GM12878 (cell line): ENCODE measurements at regions not wholly inside any gene's neighbourhood (a gene's known extent, or its start where the extent isn't known, plus 50 kb on each side); places are given as distances from the start of the nearest gene placed in this dataset.

Experiments
- ATAC-seq: fragments of 200-7000 bp; cut with Tn5 transposase; 3 replicates; pipeline ENCODE4 v1.9.1; 2020; ENCODE audit warnings: mild to moderate bottlenecking, moderate library complexity
- BruUV-seq: library from RNA; stranded (reverse); fragments of 400-500 nt; replicated peaks from 2 replicates; lab custom pipeline; 2021; lab: Mats Ljungman, UMichigan
- CTCF ChIA-PET: fragments of 300-600 bp; sonication (Branson Sonifier 250); formaldehyde crosslinking; extraction: SDS; loops from one replicate; lab custom pipeline; 2021; ENCODE audit warnings: inconsistent platforms; lab: Yijun Ruan, JAX
- POLR2A ChIA-PET: fragments of 350-600 bp; formaldehyde crosslinking; extraction: SDS; loops from one replicate; lab custom pipeline; 2021; ENCODE audit warnings: inconsistent platforms; lab: Charles Lee
- RAD21 ChIA-PET: fragments of 300-600 bp; sonication (Branson Sonifier 250); formaldehyde crosslinking; loops from one replicate; lab custom pipeline; 2023; ENCODE audit warnings: antibody characterized with exemption; ENCODE audit not compliant: unreplicated experiment; lab: Charles Lee
- SMC1A ChIA-PET: fragments of 300-600 bp; sonication (Branson Sonifier 250); formaldehyde crosslinking; loops from one replicate; lab custom pipeline; 2023; ENCODE audit not compliant: unreplicated experiment, uncharacterized antibody; lab: Charles Lee
- DNase-seq: peaks from one replicate; pipeline ENCODE4 v3.0.0-alpha.2; 2011; ENCODE audit warnings: low read depth, low spot score
- FAIRE-seq: peaks from 3 replicates; lab custom pipeline; 2011; peaks lifted over from hg19 to GRCh38; lab: Jason Lieb, UNC
- H2AFZ ChIP-seq: 2 replicates; pipeline ENCODE4 v1.6.0; 2011; ENCODE audit warnings: low read depth, low read length, control low read depth; ENCODE audit not compliant: control insufficient read depth
- H3K27ac ChIP-seq: 2 replicates; pipeline ENCODE4 v1.5.1; 2011; ENCODE audit warnings: control low read depth; ENCODE audit not compliant: control insufficient read depth, insufficient read depth
- H3K27me3 ChIP-seq, 2 experiments: replicated peaks in 1 of 2; 2 replicates each; pipeline versions ENCODE4 v1.6.0 to v1.6.1; 2011; ENCODE audit warnings: low read length in 1 of 2; ENCODE audit not compliant: control insufficient read depth in 2 of 2, insufficient read depth in 2 of 2
- H3K36me3 ChIP-seq, 2 experiments: 2 replicates each; pipeline ENCODE4 v1.5.1; 2011; ENCODE audit warnings: low read length in 1 of 2; ENCODE audit not compliant: control insufficient read depth in 2 of 2, insufficient read depth in 2 of 2
- H3K4me1 ChIP-seq: 2 replicates; pipeline ENCODE4 v1.6.1; 2011; ENCODE audit warnings: mild to moderate bottlenecking, low read length, moderate library complexity, mixed read lengths; ENCODE audit not compliant: control insufficient read depth, insufficient read depth
- H3K4me2 ChIP-seq: 2 replicates; pipeline ENCODE4 v1.6.0; 2011; ENCODE audit warnings: control low read depth; ENCODE audit not compliant: control insufficient read depth, insufficient read depth
- H3K4me3 ChIP-seq: fragments of 200-600 bp; sonication (generic); 2 replicates; pipeline ENCODE4 v1.5.1; 2016
- H3K79me2 ChIP-seq: 2 replicates; pipeline ENCODE4 v1.6.0; 2011; ENCODE audit warnings: low read length; ENCODE audit not compliant: control insufficient read depth, insufficient read depth
- H3K9ac ChIP-seq: 2 replicates; pipeline ENCODE4 v1.8.0; 2011; ENCODE audit warnings: low read length, control low read depth, mixed read lengths; ENCODE audit not compliant: control insufficient read depth, insufficient read depth
- H3K9me3 ChIP-seq: replicated peaks from 3 replicates; pipeline ENCODE4 v1.5.1; 2011; ENCODE audit warnings: mild to moderate bottlenecking, low read length; ENCODE audit not compliant: control insufficient read depth, insufficient read depth
- H4K20me1 ChIP-seq: 2 replicates; pipeline ENCODE4 v1.6.0; 2011; ENCODE audit not compliant: control insufficient read depth, insufficient read depth
- ATF2 ChIP-seq: IDR thresholded peaks from 2 replicates; pipeline ENCODE4 v1.6.1; 2012; ENCODE audit warnings: low read length, inconsistent platforms
- CTCF ChIP-seq, 3 experiments: IDR thresholded peaks in 2 of 3; conservative IDR thresholded peaks in 1 of 3; 2 replicates each; pipeline ENCODE4 v1.5.1; 2011; ENCODE audit warnings: low read depth in 3 of 3, low read length in 3 of 3, mild to moderate bottlenecking in 3 of 3, control low read depth in 2 of 3, moderate library complexity in 2 of 3, inconsistent platforms in 1 of 3, mixed read lengths in 1 of 3; ENCODE audit not compliant: control insufficient read depth in 2 of 3, insufficient read depth in 1 of 3; ENCODE audit errors: extremely low read depth in 1 of 3
- EED ChIP-seq: sonication (generic); IDR thresholded peaks from 2 replicates; pipeline ENCODE4 v1.6.1; 2016; ENCODE audit warnings: antibody characterized with exemption, low read depth
- ELK1 ChIP-seq: IDR thresholded peaks from 2 replicates; pipeline ENCODE4 v1.6.1; 2012; ENCODE audit warnings: low read depth, low read length, improper control_type of control experiment
- ETV6 ChIP-seq, 2 experiments: fragments of 450-650 bp in 1 of 2; IDR thresholded peaks in 1 of 2; conservative IDR thresholded peaks in 1 of 2; 2 replicates each; pipeline ENCODE4 v1.6.1; 2014; ENCODE audit warnings: antibody characterized with exemption in 1 of 2, borderline replicate concordance in 1 of 2, low read depth in 1 of 2, mild to moderate bottlenecking in 1 of 2, moderate library complexity in 1 of 2
- HSF1 ChIP-seq: fragments of 150-350 bp; IDR thresholded peaks from 2 replicates; pipeline ENCODE4 v1.6.1; 2014; ENCODE audit warnings: mild to moderate bottlenecking, low read depth, low read length
- LARP7 ChIP-seq: fragments of 450-650 bp; IDR thresholded peaks from 2 replicates; pipeline ENCODE4 v1.6.1; 2017; ENCODE audit warnings: mild to moderate bottlenecking
- NFIC ChIP-seq: IDR thresholded peaks from 2 replicates; pipeline ENCODE4 v1.6.1; 2012; ENCODE audit warnings: low read depth, mild to moderate bottlenecking, inconsistent platforms, low read length, moderate library complexity
- POLR2AphosphoS5 ChIP-seq: IDR thresholded peaks from 2 replicates; pipeline ENCODE4 v1.6.1; 2011; ENCODE audit warnings: mild to moderate bottlenecking, low read length, inconsistent platforms
- PRDM15 ChIP-seq: fragments of 450-650 bp; formaldehyde crosslinking; IDR thresholded peaks from 2 replicates; pipeline ENCODE4 v1.4.0; 2020; ENCODE audit warnings: mild to moderate bottlenecking, moderate library complexity
- SIN3A ChIP-seq: IDR thresholded peaks from 2 replicates; pipeline ENCODE4 v1.6.1; 2012; ENCODE audit warnings: low read depth, low read length, improper control_type of control experiment
- SUPT20H ChIP-seq: IDR thresholded peaks from 2 replicates; pipeline ENCODE4 v1.6.1; 2011; ENCODE audit warnings: low read depth, mild to moderate bottlenecking, low read length, moderate library complexity, borderline replicate concordance; ENCODE audit not compliant: control insufficient read depth
- SUZ12 ChIP-seq: fragments of 200-600 bp; sonication (generic); IDR thresholded peaks from one replicate; pipeline ENCODE4 v1.6.1; 2018; ENCODE audit warnings: antibody characterized with exemption, mild to moderate bottlenecking; ENCODE audit not compliant: unreplicated experiment
- ZBED1 ChIP-seq: IDR thresholded peaks from 2 replicates; pipeline ENCODE4 v1.6.1; 2016; ENCODE audit warnings: borderline replicate concordance
- ZZZ3 ChIP-seq: IDR thresholded peaks from 2 replicates; pipeline ENCODE4 v1.6.1; 2011; ENCODE audit warnings: low read depth; ENCODE audit not compliant: control insufficient read depth, insufficient read length
- WGBS: methylation state at CpG from one replicate; pipeline ENCODE4 v1.1.6; 2016; ENCODE audit warnings: low lambda C conversion rate; ENCODE audit not compliant: insufficient replicate concordance, insufficient coverage; ENCODE audit errors: missing lambda C conversion rate; 5-methylcytosine and 5-hydroxymethylcytosine counted together
- in situ Hi-C: fragments of 300-500 bp; cut with MboI; formaldehyde crosslinking; loops from 9 replicates; pipeline ENCODE4 v1.14.3; 2018; ENCODE audit warnings: mixed read lengths
- intact Hi-C: fragments of 100-400 bp; cut with micrococcal nuclease; formaldehyde crosslinking; loops from one replicate; pipeline ENCODE4 v1.14.2; 2022; ENCODE audit not compliant: unreplicated experiment

GRCh38 chr4:187103351-187103750 lies 379.7 kb upstream of the FAT1 start:
- in situ Hi-C loops (no loop called here), intact Hi-C loops (no loop called here)
- no peaks in the 10 kb centered on the region for H3K36me3 ChIP-seq
- no peaks in the 10 kb centered on the region for H3K4me1 ChIP-seq
- no peak overlapping the region for H3K4me3 ChIP-seq
- H3K9ac ChIP-seq: no peak overlapping the region
- no peaks in the 10 kb centered on the region for H4K20me1 ChIP-seq
- ATAC-seq: no peak
- RAD21 ChIA-PET: no interaction called here
- no peaks in the 10 kb centered on the region for H3K9me3 ChIP-seq
- POLR2A ChIA-PET: no interaction called here
- no peak for FAIRE-seq
- no peak overlapping the region for H2AFZ ChIP-seq
- SMC1A ChIA-PET: no interaction called here
- no peak overlapping the region for H3K4me2 ChIP-seq
- BruUV-seq: no TSS peak
- DNase-seq: no peak
- 0% methylated on average over 4 of the region's 4 CpGs for WGBS
- H3K79me2 ChIP-seq: no peaks in the 10 kb centered on the region
- H3K27ac ChIP-seq: no peak overlapping the region
- CTCF ChIA-PET: no interaction called here
- H3K27me3 ChIP-seq: no peaks in the 10 kb centered on the region
- TF ChIP-seq EED (no peak), NFIC (no peak), CTCF (IDR thresholded peaks at IDR 0.05 in 2 of 3, conservative IDR thresholded peaks at IDR 0.05 in 1 of 3; ENCODE audit: control insufficient read depth in 2 of 3, extremely low read depth in 1 of 3, insufficient read depth in 1 of 3, low read depth in 3 of 3, low read length in 3 of 3) (no peak), ZZZ3 (no peak), ATF2 (no peak), POLR2AphosphoS5 (no peak), ELK1 (no peak), LARP7 (no peak), ETV6 (conservative IDR thresholded peaks at IDR 0.05 in 1 of 2, IDR thresholded peaks at IDR 0.05 in 1 of 2; ENCODE audit: borderline replicate concordance in 1 of 2, low read depth in 1 of 2) (no peak), SUZ12 (no peak), HSF1 (no peak), SIN3A (no peak), SUPT20H (no peak), ZBED1 (no peak), PRDM15 (CRISPR knock-in tag) (no peak)
